ENCODE measurements at regions not wholly inside any gene's neighbourhood (a gene's known extent, or its start where the extent isn't known, plus 50 kb on each side); places are given as distances from the start of the nearest gene placed in this dataset.
"Not testable (repeated sequence)": the region's sequence is repeated elsewhere in the genome, so short reads cannot be mapped to it uniquely, and the experiment has no call there.

DNA sequence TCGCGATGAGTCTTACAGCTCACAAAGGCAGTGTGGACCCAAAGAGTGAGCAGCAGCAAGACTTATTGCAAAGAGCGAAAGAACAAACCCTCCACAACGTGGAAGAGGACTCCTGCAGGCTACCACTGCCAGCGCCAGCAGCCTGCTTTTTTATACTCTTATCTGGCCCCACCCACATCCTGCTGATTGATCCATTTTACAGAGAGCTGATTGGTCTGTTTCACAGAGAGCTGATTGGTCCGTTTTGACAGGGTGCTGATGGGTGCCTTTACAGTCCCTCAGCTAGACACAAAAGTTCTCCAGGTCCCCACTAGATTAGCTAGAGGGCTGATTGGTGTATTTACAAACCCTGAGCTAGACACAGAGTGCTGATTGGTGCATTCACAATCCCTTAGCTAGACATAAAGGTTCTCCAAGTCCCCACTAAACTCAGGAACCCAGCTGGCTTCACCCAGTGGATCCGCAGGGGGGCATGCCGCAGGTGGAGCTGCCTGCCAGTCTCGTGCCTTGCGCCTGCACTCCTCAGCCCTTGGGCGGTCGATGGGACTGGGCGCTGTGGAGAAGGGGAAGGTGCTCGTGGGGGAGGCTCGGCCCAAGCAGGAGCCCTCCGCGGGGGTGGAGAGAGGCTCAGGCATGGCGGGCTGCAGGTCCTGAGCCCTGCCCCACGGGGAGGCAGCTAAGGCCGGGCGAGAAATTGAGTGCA lies 75.7 kb downstream of the QDPR start:
- not testable (repeated sequence) for DNase-seq

DNA sequence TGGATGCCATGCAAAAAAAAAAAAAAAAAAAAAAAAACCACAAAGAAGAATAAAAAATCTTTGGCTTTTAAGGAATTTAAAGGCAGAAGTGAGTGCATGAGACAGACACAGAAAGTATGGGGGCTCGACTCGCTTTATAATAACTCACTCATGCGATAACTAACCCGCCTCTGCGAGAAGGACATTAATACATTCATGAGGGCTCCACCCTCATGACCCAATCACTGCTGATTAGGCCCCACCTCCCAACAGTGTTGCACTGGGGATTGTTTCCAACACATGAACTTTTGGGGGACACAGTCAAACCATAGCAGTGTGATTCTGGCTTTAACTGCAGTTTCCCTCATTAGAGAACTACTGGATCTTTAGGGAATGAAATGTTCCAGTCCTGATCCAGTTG lies 78.1 kb downstream of the QDPR start:
- DNase-seq = no peak

GRCh38 chr4:17427991-17428390 lies 83.9 kb downstream of the QDPR start:
- DNase-seq = no peak

DNA sequence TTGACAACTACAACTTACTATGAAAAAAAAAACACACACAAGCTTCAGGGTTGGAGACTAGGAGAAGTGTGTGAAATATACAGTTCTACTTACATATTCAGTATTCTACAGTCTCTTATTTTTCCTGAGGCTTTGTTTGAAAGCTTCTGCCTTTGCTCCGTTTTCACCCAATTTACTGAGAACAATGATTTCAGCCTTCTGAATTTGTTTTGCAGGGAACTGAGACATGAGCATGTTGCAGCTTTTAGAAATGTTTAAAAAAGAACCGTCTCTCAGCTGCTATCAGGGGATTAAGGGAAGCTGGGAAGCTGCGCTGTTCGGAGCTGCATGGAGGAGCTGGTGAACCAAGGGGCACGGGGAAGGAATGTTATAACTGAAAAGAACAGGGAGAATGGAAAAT lies 85.7 kb downstream of the QDPR start:
- DNase-seq = no peak

DNA sequence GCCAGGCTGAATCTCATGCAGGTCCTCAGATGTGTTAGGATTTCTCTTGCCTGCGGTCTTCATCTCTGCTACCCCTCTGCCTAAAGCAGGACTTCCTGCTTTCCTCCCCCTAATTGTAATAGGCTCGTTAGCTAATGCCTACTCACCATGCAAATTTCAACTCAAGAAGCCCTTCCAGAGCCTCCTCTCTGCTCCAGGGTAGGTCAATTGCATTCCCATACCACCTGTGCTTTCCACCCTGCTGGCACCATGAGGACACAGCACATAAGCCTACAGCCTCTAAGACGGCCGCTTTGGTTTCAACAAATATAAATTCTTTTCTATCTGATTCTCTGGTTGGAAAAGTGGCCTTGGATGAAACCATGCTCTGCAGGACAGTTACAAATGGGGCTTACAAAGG lies 93.9 kb downstream of the QDPR start:
- DNase-seq = no peak

GRCh38 chr4:17414392-17414791 lies 97.5 kb downstream of the QDPR start:
- no peak for DNase-seq

GRCh38 chr4:17400686-17401085 lies 111.2 kb downstream of the QDPR start:
- no peak for DNase-seq

DNA sequence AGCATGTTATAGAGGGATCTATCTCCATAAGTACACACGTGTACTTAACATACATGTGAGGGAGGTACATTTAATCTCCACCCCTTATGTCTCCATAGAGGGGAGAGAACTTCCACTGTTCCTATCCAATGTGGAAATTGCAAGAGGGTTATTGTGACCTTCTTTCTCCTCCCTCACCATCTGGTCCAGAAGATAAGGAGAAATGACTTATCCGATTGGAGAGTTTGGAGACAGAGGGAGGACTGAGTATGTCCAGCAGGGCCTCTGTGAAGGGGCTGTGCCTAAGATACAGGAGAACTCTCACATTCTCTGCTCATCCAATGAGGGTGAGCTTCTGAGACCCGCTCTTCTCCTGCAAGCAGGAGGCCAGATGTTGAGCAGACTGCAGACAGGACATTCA lies 113.1 kb downstream of the QDPR start:
- no peak for DNase-seq

DNA sequence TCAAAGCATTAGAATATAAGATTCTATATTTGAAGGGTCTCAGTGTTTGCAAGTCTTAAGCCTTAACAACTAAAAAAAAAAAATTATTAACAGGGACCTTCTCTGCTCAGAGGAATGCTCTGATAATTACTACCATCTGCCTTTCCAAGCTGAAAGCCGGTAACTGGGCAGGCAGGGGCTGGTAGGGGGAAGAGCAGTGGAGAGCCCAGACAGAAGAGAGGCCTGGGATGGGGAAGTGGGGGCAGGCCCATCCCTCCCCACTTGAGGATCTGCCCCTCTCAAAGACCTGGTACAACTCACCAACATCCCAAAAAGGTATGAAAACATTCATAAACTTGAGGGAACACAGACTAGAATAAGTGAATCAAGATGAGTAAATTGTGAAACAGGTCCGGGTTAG lies 113.9 kb downstream of the QDPR start:
- no peak for DNase-seq

DNA sequence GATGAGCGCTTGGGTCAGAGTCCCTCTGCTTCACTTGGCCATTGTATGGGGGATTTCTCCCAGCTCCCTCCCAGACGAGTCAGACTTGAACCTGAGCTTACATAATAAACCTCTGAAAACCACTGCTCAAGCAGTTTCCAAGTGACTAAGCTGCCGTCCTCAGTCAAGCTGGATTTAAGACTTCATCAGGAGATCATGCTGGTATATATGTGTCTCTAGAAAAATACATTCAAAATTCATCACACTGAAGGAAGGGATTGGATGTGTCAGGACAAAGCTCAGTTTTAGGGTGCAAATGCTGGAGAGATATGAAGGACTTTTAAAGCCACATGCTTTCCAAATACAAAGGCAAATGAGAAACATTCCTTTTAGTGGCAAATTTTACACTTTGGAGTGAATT lies 114.3 kb downstream of the QDPR start:
- DNase-seq = no peak

- peak in 2 of 4 experiments; percentile 1 to 3 for DNase-seq
These were observed 126.5 kb downstream of the QDPR start for GRCh38 chr4:17385403-17385802.

- no peak for DNase-seq
These were observed 131.5 kb downstream of the QDPR start for GRCh38 chr4:17380347-17380746.

DNA sequence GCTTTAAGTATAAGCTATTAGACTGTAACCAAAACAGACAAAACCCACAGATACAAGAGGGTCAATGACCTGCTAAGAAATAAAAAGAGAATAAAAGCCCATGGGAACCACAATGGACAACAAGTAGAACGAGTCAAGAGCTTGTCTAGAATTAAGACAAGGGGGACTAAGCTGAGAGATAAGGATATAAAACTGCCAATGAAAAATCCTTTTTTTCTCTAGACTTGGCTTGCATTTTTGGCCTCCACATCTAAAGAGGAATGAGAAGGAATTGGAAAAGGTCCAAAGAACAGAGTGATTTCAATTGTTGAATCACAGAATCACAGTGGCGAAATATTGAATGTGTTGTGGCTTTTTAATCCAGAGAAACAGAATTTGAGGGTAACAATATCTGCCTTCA lies 135.7 kb downstream of the QDPR start:
- no peak for DNase-seq

GRCh38 chr4:17373666-17374065 lies 138.2 kb downstream of the QDPR start:
- no peak for DNase-seq

- DNase-seq = no peak
These were observed 141.1 kb downstream of the QDPR start for GRCh38 chr4:17370818-17371217.

DNA sequence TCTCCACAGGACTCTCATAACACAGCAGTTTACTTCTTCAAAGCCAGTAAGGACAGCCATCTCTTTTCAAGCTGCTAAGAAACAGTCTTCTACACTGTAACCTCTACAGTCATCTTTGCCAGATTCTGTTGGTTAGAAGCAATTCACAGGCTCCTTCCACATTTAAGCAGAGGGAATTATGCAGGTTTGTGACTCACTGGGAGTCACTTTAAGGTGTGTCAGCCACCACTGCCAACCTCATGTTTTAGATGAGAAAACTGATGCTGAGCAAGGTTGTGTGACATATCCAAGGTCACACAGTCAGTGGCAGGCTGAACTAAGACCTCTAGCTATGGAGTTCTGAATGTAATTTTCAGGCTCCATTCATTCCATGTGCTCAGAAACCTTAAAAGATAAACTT lies 143.5 kb downstream of the QDPR start:
- no peak for DNase-seq

GRCh38 chr4:17367201-17367600 lies 144.7 kb downstream of the QDPR start:
- no peak for DNase-seq

GRCh38 chr4:17366496-17366895 lies 145.4 kb downstream of the QDPR start:
- DNase-seq = no peak

DNA sequence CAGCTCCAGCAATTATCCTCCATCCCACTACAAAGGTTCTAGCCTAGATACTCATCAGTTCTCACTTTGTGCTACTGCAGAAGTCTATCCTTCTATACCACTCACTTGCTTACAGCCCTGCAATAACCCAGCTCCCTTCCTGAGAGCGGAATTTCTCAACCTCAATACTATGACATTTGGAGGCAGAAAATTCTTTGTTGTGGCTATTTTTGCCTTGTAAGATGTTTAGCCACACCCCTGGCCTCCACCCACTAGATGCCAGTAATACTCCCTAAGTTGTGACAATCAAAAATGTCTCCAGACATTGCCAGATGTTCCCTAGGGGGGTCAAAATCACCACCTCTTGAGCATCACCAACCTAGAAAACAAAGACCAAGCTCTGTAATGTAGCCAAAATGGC lies 149.5 kb downstream of the QDPR start:
- no peak for DNase-seq

DNA sequence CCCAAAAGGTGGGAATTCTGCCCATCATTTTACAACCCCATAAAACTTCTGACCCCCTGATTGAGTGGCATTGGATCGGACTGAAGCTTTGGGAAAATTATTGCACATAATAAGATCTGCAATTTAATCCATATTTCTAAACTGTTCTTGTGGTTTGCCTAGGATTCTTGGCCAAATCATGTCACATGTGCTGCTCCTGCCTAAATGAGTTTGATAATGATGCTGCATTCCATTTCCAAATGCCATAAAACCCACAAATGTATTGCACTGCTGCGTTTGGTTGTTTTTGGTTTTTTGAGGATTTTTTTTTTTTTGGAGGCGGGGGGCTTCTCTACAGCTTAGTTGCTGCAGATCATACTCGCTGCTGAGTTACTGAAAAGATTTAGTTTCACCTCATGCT lies 153.6 kb downstream of the QDPR start:
- DNase-seq = no peak

GRCh38 chr4:17356926-17357325 lies 155.0 kb downstream of the QDPR start:
- no peak for DNase-seq

DNA sequence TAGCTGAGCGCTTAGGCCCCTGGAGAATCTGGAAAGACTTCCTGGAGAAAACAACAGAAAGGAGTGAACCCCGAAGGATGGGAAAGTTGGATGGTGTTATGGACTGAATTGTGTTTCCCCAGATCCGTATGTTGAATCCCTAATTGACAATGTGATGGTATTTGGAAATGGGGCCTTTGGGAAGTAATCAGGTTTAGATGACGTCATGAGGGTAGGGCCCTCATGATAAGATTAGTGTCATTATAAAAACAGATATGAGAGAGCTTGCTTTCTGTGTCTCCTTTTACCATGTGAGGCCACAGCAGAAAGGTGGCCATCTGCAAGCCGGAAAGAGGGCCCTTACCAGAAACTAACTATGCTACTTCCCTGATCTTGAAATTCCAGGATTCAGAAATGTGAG lies 159.5 kb downstream of the QDPR start:
- no peak for DNase-seq

GRCh38 chr4:17347445-17347844 lies 164.4 kb downstream of the QDPR start:
- DNase-seq = peak in 3 of 4 experiments; percentile 2 to 19 (median 13)

DNA sequence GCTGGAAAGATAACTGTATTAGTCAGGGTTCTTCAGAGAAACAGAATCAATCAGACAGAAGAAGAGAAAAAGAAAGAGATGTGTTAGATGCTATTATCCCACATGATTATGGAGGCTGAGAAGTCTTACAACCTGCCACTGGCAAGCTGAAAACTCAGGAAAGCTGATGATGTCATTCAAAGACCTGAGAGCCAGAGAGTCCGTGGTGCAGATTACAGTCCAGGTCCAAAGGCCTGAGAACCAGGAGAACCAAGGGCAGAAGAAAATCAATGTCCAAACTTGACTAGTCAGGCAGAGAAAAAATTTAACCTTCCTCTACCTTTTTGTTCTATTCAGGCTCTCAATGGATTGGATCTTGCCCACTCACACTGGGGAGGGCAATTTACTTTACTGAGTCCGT lies 172.5 kb downstream of the QDPR start:
- no peak for DNase-seq

DNA sequence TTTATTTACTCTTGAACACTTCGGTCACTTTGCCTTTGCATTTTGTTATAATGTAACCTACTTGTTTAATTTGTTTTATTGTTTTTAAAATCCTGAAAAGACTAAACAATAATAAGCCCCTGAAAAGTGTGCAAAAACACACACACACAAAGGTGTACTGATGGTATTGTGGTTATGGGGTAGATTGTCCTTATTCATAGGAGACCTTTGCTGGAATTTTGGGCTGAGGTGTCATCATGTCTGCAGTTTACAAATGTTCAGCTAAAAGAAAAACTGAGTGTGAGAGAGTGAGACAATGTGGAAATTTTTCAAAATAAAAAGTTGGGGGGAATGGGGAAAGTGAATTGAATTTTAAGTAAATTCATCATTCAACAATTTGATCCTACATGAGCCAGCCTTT lies 174.9 kb downstream of the QDPR start:
- no peak for DNase-seq

Measured in suppressor macrophage (primary cell).